ENCODE measurements at regions not wholly inside any gene's neighbourhood (a gene's known extent, or its start where the extent isn't known, plus 50 kb on each side); places are given as distances from the start of the nearest gene placed in this dataset.
"Not testable (repeated sequence)": the region's sequence is repeated elsewhere in the genome, so short reads cannot be mapped to it uniquely, and the experiment has no call there.

DNA sequence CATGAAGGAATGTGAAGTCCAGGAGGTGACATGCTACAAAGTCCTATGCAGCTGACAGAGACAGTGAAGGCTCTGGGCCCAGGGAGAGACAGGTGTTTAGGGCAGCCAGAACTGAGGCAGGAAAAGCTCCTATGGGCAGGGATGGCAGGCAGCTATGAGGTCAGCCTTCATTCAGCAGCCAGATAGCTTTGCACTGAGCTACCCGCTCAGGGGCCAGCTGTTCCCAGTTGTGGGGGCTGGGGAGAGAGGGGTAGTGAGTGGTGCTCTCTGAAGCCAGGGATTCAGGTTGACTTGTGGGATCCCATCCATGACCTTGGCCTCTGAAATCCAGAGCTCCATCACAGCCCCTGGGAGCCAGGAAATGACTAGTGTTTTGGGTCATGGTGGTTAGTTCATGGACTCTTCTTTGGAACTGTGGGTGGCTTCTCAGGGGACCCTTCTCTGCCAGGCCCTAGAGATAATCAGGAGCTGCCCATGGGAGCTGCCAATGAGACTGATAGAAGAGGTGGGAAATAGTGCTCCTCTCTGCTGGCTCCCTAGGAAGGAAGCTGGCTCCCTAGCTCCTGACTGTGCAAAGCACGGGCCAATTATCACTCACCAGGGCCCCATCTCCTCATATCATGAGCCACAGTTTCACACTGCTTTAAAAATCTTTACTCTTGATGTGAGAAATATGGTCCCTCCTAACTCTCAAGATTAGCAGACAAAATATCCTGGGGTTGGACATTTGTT, 127.7 kb downstream of the VEGFA start:
- DNase-seq = no peak

DNA sequence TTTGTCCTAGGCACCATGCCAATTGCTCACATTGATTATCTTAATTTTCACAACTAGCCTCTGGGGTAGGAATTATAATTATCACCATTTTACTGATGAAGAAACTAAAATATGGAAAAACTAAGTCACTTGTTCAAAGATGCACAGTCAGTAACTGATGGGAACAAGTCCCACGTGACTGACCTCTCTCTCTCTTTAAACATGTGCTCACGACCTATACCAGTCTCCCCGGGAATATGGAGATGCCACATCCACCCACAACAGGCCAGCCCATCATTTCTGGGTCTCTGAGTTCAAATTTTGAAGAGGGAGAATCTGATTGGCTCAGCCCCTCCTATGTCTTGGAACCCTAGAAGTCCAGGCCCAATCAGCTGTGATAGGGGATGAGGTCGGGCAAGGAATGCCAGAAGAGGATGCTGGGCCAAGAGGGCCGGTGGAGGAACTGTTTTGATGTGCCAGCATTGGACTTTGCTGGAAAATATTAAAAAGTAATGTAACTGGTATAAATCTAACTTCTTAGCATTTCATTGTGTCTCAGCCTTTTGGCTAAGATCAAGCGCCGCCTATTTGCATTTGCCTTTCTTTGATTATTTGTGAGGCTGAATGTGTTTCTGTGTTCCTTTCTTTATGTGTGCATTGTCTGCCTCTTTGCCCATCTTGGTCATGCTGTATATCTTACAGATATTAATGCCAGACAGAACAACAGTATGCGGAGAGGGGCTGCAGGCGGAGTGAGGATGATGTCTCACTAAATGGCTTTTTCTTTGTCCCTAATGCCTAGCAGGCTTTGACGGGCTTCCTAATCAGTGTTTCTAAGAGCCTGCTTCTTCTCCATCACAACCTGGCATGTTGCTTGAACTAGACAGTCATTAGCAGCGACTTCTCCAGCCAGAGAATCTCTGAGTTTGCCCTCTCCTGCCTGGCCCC, 126.6 kb downstream of the VEGFA start:
- no peak for DNase-seq

DNA sequence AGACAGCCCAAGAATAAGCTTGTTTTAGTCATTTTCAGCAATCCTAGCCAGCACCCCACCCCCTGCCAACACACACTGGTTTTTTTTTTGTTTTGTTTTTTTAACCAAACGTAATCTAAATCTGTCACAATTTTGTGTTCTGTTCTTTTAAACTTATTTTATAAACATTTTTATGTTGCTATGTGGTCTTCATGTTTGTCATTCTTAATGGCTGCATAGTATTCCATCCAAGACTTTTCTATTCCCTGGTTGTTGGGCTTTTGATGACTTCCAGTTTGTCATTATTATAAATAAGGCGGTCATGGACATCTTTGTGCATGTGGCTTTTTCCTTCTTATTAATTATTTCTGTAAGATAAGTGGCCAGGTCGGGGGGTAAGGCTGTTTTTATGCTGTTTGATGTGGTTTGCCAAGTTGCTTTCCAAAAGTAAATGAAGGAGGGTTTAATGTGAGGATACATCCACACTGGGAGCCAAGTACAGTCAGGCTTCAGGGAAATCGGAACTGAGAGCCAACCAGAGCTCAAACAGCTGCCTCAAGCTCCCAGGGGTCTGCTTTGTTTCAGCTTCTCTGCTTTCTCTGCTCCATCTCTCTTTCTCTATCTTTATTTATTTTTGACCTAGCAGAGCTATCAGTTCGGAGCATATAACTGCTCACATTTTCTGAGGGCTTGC, 125.8 kb downstream of the VEGFA start:
- no peak for DNase-seq

DNA sequence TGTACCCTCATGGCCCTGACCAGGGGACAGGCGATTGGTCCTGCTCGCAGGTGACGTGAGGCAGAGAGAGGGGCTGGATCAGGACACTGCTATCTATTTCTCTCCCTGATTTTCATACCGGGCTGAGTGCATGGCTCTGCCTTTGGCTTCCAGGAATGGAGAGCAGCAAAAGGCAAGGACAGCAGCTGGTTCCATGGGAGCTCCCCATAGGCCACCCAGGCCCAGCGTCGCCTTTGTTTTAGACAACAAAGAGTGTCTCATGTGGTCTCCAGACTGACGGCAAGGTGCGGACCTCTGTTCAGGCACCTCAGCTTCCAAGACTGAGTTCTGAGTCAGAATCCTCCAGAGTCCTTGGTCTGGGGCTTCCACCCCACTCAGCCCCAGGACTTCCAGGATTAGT, 123.1 kb downstream of the VEGFA start:
- DNase-seq = no peak

DNA sequence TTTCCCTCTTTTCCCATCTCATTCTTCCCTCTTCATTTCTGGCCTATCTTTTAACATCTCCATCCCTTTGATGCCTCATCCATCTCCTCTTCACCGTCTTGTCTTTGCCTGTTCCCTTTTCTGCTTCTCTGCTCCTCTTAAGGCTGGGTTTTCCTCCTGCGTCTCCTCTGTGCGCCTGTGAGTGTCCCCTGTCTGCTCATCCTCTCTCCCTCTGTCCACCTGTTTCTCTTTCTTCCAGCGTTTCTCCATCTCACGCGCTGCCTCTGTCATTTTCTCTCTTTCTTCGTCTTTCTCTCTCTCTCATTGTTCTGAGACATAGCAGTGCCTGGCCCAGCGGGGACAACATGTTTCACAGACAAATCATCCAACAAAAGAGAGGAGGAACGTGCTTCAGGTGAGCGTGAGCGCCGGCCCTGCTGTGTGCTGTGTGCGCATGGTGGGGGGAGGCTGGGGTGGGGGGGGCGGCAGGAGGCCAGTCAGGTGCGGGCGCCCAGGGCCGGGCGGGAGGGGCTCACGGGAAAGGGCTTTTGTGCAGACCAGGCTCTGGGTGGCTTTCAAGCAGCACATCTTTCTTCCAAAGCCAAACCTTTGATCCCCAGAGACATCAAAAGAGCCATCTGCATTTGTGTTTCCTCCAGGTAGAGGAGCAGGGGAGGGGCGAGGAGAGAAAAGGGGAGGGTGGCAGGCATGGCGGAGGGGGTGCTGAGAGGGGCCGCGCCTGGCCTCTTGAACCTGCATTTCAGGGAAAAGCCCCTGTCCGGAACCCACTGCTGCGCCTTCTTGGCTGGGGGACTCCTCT, 121.3 kb downstream of the VEGFA start:
- DNase-seq = no peak

DNA sequence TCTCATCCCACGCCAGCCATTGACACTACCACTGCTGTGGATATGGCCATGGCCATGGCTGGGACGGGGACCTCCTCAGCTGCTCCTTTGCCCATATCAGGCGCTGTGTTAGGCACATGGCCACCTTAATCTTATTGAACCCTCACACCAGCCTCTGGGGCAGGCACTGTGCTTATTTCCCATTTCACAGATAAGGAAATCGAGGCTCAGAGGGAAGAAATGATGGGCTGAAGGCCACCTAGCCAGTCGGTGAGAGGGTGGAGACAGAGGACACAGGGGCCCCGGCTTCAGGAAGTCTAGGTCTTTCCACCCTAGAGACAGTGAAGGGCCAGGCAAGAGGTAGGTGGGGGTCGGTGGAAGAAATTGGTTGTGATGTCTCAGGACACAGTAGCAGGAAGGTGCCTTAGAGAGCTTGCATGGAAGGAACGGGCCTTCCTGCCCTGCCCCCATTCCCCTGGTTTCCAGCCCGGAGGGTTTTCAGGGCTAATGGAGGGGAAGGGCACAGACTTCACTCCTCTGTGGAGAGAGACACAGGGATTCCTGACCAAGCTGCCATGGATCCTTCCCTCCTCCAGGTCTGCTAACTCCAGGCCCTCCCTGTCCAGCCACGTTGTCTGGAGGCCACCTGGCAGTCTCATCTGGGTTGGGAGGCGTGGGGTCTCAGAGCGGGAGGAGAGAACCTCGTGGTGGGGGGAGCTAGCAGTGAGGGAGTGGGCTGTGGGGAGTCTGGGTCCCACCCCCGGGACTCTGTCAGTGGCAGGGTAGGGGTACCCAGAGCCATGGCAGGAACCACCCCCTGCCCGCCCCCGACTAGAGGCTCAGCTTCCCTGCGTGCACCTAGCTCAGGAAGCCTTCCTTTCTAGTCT, 120.4 kb downstream of the VEGFA start:
- no peak for DNase-seq

DNA sequence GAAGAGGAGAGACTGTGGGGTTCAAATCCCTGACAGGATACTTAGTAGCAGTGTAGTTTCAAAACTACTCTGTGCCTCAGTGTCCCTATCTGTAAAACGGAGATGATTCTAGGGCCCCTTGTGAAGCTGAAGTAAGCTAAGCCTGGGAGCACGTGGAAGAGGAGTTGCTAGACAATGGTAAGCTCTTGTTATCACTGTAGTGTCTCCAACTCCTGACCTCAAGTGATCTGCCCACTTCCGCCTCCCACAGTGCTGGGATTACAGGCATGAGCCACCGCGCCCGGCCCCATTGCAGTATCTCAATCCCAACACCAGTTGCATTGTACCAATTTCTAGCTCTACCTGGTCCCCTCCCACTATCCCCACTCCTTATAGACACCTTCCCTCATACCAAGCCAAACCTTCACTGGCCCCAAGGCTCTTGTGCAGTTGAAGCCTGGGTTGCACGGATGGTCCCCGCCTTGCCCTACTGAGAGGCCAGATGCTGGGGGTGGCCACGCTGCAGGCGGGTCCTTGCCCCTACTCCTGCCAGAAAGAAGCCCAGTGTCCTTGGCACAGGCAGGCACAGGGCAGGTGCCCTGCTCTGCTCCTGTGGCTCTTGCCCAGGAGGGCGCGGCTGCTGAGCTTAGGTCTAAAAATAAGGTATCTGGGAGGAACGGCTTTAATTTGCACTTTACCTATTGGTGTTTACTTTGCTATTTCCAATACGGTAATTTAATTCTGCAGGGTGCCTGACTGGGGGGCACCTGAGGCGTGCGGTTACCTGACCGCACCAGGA, 118.1 kb downstream of the VEGFA start:
- no peak for DNase-seq

DNA sequence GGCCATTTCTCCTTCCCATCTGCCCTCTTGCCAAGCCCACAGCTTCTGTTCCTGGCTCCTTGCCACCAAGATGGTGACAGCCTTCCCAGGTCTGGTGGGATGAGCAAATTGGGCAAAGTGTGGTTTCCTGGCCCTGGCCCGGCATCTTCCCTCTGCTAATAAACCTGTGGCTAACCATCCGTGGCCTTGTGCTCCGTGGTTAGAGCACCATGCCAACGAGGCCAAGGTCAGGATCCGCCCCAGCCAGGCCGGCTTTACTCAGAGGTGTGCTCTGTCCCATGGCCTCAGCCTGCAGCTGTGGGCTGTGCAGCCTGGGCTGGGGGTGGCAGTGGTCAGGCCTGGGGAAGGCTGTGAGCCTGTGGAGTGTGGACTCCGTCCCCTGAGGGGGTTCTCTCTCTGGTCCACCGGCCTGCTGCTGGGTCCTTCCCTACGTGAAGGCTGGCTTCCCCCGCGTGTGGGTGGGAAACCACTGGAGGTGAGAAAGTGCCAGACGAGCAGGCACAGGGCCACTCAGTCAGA, 117.4 kb downstream of the VEGFA start:
- DNase-seq = no peak

DNA sequence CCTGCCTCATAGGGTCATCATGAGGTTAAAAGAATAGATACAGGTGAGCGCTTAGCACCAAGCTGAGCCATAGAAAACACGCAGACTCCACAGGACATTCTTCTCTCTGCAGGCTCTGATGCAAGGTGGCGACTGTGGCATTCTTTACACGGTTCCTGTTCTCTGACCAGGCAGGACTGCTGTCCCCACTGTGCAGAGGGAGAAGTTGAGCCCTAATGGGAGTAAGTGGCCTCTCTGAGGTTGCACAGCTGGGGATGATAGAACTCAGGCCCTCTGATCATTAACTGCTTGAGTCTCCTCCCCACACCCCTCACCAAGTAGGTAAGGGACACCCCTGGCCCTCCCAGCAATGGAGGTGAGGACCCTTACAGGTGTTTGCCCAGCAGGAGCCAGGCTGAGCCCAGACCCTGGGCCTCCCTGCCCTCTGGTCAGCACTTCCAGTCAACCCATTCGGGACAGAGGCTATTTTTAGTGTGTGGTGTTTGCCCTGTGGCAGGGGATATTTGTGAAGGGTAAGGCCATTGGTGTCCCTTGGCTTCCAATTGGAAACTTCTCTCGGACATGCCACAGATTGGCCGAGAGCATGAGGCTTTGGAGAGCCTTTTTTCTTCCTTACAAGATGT, 116.8 kb downstream of the VEGFA start:
- no peak for DNase-seq

DNA sequence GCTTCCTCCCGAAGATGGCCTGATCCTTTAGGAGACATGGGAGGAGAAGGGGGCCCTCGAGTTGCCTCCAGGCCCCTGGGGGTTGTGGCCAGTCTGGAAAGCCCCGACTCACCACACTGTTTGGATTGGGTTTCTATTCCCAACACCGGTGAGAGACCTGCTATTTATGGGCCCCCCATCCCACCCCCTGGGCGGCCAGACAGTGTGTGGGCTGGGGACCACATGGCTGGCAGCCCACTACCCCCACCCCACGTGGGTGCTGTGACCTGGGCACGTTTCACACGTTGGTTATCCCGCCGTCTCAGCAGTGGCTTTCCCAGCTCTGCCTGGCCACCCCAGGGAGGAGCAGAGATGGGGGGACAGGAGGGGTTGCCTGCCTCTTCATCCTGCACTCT, 116.1 kb downstream of the VEGFA start:
- DNase-seq = no peak

DNA sequence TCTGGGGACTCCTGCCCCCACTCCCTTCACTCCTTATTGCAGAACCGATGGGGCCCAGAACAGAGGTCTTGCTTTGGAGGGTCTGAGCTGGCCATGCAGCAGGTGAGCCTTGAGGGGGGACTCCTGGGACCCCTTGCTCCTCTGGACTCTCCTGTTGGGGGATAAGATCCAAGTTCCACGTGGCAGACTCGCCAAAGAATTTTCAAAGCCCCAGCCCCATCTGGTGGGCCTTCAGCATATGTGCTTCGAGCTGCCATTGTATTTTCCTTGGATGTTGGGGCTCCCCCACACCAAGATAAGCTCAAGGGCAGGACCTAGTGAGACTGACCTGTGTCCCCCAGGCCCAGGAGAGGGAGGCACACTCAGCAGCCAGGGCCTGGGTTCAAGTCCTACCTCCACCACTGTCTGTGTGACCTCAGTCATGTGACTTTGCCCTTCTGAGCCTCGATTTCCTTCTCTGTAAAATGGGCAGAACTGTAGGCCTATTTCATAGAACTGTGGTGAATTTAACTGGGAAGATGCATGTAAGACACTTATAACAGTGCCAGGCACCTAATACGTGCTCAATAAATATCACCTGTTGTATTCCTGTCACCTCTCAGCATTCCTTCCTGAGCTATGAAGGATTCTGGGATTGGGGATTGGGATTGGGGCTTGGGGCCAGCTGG, 115.5 kb downstream of the VEGFA start:
- DNase-seq = no peak

DNA sequence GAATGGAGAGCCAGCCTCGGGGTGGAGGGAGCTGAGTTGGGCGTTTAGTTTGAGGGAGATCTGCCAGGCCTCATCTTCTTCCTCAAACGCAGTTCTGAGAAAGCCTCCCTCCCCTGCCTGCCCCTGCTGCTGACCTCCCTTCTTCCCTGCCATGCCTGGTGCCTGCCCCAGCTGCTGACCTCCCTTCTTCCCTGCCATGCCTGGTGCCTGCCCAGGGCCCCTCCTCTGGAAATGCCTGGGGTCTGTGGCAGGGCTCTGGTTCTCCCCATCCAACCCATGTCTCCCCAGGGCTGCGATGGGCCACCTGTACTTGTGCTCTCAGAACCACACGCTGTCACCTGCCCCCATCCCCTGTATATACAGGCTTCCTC, 114.6 kb downstream of the VEGFA start:
- no peak for DNase-seq

DNA sequence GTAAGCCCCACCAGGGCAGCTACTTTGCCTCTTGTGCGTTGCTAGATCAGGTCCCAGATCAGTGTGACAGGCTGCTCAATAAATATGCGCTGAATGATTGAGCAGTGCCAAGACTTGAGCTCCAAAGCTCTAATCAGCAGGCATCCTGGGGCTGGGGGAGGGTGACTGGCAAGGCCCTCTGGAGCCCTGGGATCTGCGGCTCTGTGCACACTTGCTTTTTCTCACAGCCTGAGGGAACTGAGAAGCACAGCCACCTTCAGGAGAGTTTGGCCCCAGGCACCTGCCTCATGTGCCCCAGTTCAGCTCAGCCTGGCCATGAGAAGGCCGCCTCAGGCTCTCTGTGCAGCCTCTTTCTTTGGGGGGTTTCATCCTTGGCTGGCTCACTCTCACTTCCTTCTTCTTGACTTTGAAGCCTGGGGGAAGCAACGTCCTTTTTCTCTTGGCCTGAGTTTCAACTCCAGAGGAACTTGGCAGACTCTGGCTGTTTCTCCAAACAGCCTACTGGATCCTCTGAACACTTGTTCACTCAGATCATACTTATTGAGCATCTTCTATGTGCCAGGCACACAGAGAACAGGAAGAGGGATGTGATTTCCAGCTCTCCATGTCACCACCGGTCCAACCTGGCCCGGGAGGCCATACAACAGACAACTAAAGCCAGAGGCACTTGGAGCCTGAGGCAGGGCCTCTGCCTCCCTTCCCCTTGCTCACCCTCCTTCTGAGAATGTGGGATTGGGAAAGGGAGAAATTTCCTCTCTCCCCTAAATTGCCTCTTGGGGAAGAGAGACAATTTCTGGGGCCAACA, 114.0 kb downstream of the VEGFA start:
- no peak for DNase-seq

DNA sequence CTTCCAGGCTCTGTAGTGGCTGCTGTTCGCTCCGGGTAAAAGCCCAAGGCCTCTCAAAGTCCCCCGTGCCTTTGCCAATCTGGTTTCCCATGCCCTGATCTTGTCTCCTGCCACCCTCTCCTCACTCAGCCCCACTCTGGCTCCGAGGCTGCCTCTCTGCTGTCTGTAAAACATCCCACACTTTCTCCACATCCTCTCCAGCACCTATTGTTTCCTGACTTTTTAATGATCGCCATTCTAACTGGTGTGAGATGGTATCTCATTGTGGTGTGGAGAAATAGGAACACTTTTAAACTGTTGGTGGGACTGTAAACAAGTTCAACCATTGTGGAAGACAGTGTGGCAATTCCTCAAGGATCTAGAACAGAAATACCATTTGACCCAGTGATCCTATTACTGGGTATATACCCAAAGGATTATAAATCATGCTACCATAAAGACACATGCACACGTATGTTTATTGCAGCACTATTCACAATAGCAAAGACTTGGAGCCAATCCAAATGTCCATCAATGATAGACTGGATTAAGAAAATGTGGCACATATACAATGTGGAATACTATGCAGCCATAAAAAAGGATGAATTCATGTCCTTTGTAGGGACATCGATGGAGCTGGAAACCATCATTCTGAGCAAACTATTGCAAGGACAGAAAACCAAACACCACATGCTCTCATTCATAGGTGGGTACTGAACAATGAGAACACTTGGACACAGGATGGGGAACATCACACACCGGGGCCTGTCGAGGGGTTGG, 112.9 kb downstream of the VEGFA start:
- not testable (repeated sequence) for DNase-seq

DNA sequence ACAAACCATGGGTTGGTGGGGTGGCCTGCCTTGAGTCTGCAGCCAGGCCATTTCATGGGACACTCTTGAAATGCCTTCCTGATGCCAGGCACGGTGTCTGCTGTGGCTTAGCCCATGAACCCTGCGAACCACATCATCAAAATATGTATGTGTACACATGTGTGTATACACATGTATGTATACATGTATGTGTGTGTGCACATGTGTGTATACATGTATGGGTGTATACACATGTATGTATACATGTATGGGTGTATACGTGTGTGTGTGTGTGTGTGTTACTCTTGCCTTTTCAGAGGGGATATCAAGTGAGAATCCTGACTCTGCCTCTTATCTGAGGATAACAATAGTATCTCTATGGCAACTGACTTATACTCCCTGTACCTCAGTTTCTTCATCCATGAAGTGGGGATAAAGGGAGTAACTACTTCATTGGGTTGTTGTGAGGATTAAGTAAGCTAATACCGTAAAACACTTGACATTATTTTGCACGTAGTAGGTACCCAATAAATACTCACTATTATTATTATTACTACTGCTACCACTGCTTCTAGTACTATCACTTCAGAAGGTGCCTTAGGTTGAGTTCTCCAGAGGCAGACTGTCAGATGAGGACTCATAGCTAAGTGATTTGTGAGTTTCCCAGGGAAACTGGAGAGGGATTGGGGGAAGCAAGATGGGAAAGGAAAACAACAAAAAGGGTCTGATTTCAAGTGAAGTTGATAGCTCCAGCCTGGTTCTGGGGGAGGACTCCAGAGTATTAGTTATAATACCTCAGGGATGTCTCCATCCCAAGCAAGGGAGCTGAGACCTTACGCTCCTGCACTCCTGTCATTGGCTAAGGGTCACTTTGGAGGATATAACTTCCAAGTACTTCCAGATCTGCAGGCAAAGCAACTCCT, 110.5 kb downstream of the VEGFA start:
- DNase-seq = no peak

DNA sequence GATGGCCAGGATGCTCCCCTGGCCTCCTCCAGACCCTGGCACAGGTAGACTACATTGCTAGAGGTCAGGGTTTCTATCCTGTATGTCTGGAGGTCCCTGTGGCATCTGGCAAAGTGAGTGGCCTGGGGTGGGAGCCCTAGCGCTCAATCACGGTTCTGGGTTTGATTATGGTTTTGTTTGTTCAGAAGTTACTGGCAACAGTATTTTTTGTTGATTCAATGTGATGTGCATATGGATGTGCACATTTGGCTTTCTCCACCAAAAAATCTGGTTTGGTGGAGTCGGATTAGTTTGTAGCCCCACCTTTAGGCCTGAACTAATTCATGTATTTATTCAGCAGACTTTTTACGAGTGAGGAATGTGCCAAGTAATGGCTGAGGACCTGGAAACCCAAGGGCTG, 109.7 kb downstream of the VEGFA start:
- no peak for DNase-seq
